ENCODE measurements at regions not wholly inside any gene's neighbourhood (a gene's known extent, or its start where the extent isn't known, plus 50 kb on each side); places are given as distances from the start of the nearest gene placed in this dataset.

DNA sequence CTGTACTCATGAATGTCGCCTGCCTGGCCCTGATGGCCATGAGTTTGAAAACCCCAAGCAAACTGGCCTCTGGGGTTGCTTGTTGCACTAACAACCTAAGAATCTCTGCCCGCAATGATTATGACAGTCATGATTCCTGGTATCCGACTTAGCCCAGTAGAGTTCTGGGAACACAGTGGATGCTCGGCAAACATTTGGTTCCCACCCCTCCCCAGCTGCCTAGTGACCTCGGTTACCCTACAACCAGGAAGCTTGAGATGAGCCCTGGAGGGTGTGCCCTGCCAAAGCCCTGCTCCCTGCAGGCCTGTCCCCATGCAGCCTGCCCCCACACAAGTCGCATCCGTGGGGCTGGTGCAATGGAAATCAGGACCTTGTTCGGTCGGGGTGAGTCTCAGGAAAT lies 76.0 kb upstream of the ZBTB40 start:
- DNase-seq (ENCODE audit: low read depth): no peak
- in situ Hi-C loops (cut with HindIII; ENCODE audit: low pct_unique_long_range_greater_than_20kb, low sequenced_read_pairs): no loop called here

DNA sequence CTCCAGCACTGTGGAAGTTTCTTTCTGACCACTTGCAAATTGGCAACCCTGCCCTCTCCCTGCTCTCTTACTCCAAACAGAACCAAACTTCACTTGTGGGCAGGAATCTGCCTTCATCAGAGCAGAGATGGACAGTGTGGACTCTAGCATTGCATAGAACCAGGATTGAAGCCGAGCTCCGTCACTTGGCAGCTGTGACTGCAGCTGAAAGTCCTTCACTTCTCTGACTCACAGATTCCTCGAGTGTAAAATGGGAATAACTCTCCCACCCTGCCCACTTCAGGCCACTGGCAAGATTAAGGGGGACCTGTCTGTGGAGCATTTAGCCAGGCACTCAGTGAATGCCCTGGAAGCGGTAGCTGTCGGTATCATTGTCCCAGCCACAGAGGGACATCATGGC lies 75.7 kb upstream of the ZBTB40 start:
- in situ Hi-C loops (cut with HindIII; ENCODE audit: low pct_unique_long_range_greater_than_20kb, low sequenced_read_pairs): no loop called here
- no peak for DNase-seq (ENCODE audit: low read depth)

DNA sequence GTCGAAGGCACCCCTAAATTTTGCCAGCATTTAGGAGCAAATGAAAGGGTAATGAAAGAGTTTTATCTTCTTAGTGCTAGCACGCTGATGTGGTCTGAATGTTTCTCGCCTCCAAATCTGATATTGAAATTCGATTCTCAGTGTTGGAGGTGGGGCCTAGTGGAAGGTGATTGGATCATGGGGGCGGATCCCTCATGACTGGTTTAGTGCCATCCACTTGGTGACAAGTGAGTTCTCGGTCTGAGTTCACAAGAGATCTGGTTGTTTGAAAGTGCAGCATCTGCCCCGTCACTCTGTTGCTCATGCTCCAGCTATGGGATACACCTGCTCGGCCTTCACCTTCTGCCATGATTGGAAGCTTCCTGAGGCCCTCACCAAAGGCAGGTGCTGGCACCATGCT lies 75.1 kb upstream of the ZBTB40 start:
- no peak for DNase-seq (ENCODE audit: low read depth)
- in situ Hi-C loops (cut with HindIII; ENCODE audit: low pct_unique_long_range_greater_than_20kb, low sequenced_read_pairs): no loop called here

DNA sequence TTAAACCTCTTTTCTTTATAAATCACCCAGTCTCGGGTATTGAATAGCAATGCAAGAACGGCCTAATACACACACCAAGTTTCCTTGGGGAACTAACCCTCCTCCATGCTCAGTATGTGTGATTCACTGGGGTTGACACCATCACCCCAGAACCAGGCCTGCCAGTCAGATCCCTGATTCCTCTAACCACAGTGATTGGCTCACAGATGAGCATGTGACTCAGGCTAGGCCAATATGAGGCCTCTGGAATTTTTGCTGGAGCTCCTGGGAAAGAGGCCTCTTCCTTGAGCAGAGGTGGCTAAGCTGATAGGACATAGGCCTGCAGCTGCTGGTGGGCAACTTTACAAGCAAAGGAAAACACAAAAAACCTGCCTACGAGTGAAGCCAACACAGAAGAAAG lies 74.7 kb upstream of the ZBTB40 start:
- in situ Hi-C loops (cut with HindIII; ENCODE audit: low pct_unique_long_range_greater_than_20kb, low sequenced_read_pairs): no loop called here
- DNase-seq (ENCODE audit: low read depth): no peak

DNA sequence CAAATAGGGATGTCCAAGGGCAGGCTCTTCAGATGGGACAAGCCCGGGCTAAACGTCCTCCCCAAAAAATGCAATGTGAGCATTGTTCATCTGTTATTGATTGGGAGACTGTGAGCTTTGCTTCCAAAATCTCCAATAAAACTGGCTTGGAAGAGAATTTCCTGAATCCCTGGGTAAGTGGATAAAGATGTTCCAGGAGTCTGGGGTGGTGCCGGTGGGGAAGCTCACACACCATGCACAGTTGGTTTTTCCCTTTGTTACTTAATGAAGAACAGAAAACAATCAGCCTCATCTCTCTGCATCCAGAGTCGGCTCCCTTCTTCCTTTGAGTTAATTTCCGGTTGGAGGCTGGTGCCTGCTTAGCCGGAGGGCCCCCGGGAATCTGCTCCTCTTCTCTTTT lies 72.1 kb upstream of the ZBTB40 start:
- in situ Hi-C loops (cut with HindIII; ENCODE audit: low pct_unique_long_range_greater_than_20kb, low sequenced_read_pairs): no loop called here
- DNase-seq (ENCODE audit: low read depth): no peak

DNA sequence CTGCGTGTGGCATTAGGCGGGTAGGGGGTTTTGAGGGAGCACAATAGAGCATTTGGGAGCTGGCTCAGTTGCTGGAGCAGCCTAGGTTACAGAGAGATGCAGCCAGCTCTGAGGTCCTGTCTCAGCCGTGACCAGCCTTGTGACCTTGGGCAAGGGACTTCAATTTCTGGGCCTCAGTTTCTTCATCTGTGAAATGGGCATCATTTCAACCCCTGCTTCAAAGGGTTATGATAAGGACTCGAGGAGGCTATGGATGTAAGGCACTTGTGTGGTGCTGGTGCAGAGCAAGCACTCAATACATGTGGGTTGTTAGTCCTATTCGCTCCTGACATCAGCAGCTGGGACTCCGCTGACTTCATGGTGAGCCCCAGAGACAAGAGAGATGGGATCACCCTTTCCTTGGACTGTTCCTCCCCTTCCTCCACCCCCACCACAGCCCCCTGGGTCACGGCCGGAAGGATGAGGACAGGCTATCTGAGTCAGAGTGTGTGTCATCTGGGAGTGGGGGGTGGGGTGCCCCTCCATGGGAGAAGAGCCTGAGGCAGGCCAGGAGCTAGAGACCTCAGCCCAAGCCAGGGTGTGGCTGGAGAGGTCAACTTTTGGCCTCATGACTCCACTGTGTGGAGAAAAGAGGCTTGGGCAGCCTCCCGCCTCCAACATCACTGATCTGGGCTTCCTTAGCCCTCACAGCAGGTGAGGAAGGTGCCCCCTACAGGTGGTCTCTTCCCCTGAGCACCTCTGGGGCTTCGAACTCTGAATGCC lies 71.4 kb upstream of the ZBTB40 start:
- in situ Hi-C loops (cut with HindIII; ENCODE audit: low pct_unique_long_range_greater_than_20kb, low sequenced_read_pairs): no loop called here
- peak; percentile 30 for DNase-seq (ENCODE audit: low read depth)

DNA sequence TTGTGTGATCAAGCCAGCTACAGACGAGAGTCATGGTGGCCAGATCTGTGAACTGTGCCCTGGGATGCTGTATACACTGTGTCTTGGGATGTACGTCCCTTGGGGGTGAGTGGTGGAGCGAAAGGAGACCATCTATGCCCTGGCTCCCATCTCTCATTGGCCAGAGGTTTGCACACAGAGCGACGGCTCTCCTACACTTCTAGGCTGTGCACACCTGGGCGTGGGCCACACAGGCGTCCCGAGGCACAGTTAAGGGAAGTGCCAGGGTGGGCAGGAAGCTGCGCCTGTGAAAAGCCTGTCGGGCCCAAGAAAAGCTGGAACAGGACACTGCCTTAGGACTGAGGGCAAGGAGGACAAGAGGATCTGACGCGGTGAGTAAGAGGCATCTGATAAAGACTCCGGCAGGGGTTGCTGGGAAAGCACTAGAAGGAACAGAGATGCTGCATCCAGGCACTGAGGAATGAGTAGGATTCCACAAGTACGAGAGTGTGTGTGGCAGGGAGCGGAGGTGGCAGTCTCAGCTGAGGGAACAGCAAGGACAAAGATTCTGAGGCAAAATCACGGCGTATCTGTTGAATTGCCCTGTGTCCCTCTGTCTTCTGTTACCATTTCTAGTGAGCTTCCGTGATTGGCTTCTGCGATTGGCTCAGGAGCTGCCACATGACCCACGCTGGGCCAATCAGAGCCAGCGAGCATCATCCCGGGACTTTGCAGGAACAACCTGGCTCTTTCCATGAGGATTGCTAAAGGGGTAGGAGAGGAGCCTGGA lies 67.9 kb upstream of the ZBTB40 start:
- in situ Hi-C loops (cut with HindIII; ENCODE audit: low pct_unique_long_range_greater_than_20kb, low sequenced_read_pairs): no loop called here
- no peak for DNase-seq (ENCODE audit: low read depth)

DNA sequence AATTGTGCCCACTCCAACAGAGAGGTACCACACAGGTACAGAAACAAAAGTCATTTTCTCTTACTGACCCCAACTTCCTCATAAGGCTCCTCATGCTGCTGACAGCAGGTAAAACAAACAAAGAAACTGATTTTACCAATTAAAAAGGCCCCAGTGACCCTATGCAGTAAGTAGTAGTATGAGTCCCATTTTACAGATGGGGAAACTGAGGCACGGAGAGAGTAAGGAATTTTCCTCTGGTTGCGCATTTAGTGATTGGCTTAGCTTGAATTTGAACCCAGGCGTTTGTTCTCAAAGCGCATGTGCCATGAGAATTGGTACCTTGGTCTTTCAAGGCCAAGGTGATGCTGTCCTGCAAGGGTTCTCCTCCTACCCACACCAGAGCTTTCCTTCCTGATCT lies 66.1 kb upstream of the ZBTB40 start:
- no peak for DNase-seq (ENCODE audit: low read depth)
- in situ Hi-C loops (cut with HindIII; ENCODE audit: low pct_unique_long_range_greater_than_20kb, low sequenced_read_pairs): no loop called here

DNA sequence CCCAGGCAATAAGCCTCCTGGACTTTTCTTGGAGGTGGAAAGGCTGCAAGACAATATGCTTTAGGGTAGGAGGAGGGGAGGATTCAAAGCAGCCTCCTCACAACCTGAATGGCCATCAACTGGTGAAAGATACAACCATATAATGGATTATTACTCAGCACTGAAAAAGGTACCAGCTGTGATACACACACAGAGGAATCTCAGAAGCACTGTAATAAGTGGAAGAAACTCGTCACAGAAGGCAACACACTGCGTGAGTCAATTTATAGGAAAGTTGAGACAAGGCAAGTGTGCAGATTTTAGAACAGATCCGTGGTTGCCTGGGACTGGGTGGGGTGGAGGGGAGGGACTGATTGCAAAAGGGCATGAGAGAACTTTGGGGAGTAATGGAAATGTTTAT lies 64.9 kb upstream of the ZBTB40 start:
- in situ Hi-C loops (cut with HindIII; ENCODE audit: low pct_unique_long_range_greater_than_20kb, low sequenced_read_pairs): no loop called here
- DNase-seq (ENCODE audit: low read depth): no peak

DNA sequence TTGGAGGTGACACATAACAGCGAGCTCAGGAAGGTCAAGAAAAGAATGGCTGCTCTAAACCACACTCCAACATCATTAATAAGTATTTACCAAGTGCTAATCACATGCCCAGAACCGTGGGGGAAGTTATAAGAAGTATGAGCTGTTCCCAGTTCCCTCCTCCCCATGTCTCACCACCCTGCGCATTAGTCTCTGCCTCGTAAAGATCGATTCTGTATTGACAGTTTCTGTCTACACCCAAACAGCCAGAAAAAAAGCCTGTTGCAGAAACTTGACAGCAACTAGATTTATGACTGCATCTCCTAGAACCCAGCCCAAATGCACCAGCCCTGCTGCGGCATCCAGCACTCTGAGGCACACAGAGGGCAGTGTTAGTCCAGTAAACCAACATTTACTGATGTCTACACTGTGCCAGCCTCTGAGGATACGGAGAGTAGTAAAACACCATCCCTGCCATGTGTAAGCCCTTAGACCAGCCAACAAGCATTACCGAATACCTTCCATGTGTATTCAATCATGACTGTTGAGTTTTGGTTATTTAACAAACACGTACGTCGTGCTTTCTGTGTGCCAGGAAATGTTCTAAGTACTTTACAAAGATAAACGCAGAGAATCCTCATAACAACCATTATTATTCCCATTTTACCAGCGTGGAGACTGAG lies 63.6 kb upstream of the ZBTB40 start:
- in situ Hi-C loops (cut with HindIII; ENCODE audit: low pct_unique_long_range_greater_than_20kb, low sequenced_read_pairs): no loop called here
- DNase-seq (ENCODE audit: low read depth): no peak

DNA sequence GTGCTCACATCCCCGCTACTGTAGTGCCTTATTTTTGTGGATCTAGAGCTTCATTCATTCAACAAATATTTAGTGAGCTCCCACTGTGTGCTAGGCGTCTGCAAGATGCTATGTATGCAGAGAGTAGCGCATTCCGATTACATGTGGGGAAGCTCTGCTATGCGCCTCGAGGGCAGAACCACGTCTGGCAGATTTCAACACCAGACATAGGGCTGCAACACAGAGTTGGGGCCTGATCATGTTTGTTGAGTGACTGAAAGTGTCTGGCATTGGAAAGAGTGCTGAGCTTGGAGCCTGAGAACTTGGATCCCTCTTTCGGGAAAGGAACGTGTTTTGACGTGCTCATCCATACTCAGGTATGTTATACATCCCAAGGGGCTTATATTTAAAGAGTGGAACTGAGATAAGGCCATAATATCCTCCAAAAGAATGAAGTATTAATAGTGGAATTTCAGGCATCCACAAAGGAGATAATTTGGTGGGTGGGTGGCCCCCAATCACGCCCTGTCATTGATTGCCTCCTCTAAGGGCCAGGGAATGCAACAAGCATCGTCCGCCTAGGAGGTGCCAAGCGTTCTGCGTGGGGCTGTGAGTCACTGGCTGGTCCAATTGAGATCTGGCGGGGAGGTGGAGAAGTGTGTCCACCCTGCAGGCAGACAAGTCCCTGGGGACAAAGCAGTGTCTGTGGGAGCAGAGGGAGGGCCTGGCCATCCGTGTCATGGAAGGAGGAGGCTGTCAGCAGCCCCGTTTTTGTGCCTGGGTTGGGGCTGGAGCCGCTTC lies 62.8 kb upstream of the ZBTB40 start:
- in situ Hi-C loops (cut with HindIII; ENCODE audit: low pct_unique_long_range_greater_than_20kb, low sequenced_read_pairs): no loop called here

DNA sequence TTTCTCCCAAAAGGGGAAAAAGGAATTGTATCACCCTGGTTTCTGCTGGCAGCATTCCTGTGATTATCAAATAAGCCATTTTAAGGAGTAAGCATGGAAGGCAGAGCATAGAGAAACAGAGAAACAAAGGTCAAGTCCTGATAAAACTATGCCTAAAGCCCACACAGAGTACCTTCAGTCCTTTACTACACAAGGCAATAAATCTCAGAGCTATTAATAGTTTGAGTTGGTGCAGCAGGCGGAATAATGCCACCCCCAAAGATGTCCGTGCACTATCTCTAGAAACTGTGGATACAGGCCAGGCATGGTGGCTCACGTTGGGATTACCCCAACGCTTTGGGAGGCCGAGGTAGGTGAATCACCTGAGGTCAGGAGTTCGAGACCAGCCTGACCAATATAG lies 58.1 kb upstream of the ZBTB40 start:
- in situ Hi-C loops (cut with HindIII; ENCODE audit: low pct_unique_long_range_greater_than_20kb, low sequenced_read_pairs): no loop called here
- no peak for DNase-seq (ENCODE audit: low read depth)

More for the DNA sequence above, 62.8 kb upstream of the ZBTB40 start:
- no peak for DNase-seq (ENCODE audit: low read depth)

DNA sequence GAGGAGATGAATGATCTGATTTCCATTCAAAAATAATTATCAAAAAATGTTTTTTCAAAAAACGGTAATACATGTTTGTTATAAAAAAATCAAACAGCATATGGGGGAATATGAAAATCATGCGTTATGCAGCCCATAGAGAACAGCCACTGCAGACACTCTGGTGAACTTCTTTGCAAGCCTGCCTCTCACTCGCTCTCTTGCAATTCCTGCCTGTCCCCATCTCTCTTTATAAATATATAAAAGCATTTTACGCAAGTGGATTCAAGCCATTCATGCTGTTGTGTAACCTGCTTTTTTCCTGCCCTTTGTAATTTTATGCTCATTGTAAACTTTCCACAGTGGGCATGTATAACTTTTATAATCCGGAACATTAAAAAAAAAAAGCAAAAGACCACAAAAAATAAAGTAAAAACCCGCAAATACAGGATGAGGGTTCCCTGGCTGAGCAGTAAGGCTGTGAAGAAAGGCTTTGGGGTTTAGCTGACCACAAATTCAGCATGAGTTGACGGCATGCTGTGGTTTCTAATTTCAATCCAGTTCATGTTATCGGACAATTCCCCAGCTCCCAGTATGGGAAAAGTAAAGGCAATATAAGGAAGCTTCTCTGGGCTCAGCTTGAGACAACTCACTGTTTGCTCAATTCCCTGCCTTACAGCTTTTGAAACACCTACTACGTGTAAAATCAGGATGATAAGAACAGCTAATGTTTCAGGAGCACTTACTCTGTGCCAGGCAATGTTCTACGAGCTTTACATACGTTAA lies 52.8 kb upstream of the ZBTB40 start:
- in situ Hi-C loops (cut with HindIII; ENCODE audit: low pct_unique_long_range_greater_than_20kb, low sequenced_read_pairs): no loop called here
- DNase-seq (ENCODE audit: low read depth): no peak

DNA sequence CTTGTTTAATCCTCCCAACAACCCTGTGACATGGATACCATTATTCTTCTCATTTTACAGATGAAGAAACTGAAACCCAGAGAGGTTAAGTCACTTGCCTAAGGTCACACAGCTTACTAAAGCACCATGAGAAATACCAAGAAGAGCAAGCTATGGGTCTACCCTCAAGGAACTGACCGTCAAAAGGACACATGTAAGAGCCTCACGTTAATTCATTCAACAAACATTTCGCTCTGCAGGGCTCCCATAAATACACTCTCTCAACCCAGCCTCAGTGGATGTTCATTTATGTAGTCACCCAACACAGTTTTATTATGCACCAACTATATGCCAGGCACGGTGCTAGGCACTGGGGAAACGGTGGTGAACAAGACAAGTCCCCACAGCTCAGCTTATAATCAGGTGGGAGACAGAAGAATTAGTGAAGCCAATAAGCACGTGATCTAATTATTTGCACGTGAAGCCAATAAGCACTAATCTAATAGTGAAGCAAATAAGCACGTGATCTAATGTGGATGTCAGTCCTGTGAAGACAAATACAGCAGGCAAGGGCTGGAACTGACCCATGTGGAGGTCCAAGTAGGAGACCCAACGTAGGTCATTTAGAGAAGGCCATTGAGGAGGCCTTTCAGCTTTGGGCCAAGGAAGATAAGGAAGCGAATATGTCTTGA lies 52.1 kb upstream of the ZBTB40 start:
- DNase-seq (ENCODE audit: low read depth): no peak
- in situ Hi-C loops (cut with HindIII; ENCODE audit: low pct_unique_long_range_greater_than_20kb, low sequenced_read_pairs): no loop called here
